Cardiac septum (tissue), 1 donor: ENCODE measurements at regions not wholly inside any gene's neighbourhood (a gene's known extent, or its start where the extent isn't known, plus 50 kb on each side); places are given as distances from the start of the nearest gene placed in this dataset.

ENCODE experiments used
- DNase-seq: peaks from one replicate; pipeline ENCODE4 v3.0.0-alpha.2; 2020; ENCODE audit warnings: low spot score
- intact Hi-C: fragments of 100-400 bp; cut with DNase I; formaldehyde crosslinking; loops from one replicate; pipeline ENCODE4 v1.14.0; 2022
- donor health status: DM: no; HTN: no; CAD: no.

- intact Hi-C loops, result no loop called here
- DNase-seq, result no peak
These were observed 54.8 kb upstream of the DDX53 start for GRCh38 chrX:22944945-22945344.
